ENCODE measurements at regions not wholly inside any gene's neighbourhood (a gene's known extent, or its start where the extent isn't known, plus 50 kb on each side); places are given as distances from the start of the nearest gene placed in this dataset.
"Not testable (repeated sequence)": the region's sequence is repeated elsewhere in the genome, so short reads cannot be mapped to it uniquely, and the experiment has no call there.

- not testable (repeated sequence) for H3K36me3 Mint-ChIP-seq, H3K4me3 Mint-ChIP-seq, DNase-seq, H3K9me3 Mint-ChIP-seq, H3K27ac Mint-ChIP-seq
- peaks cover 25 to 28% of the 10 kb centered on the region in 2 donors for H3K4me1 Mint-ChIP-seq
- H3K27me3 Mint-ChIP-seq (ENCODE audit: low read depth in 3 of 3), result peaks cover 27 to 31% (median 30%) of the 10 kb centered on the region in 3 donors
Observed at GRCh38 chr13:109702030-109702597, 84.3 kb downstream of the IRS2 start.

GRCh38 chr13:109700176-109700575, 86.2 kb downstream of the IRS2 start:
- Mint-ChIP-seq H3K9me3 (peaks cover 0 to 3% (median 0%) of the 10 kb centered on the region in 6 donors), H3K27ac (no peak overlapping the region), H3K27me3 (ENCODE audit: low read depth in 3 of 3) (peaks cover 23 to 29% (median 25%) of the 10 kb centered on the region in 3 donors), H3K4me1 (peaks cover 9 to 13% of the 10 kb centered on the region in 2 donors), H3K4me3 (no peak overlapping the region), H3K36me3 (peaks cover 0 to 3% (median 0%) of the 10 kb centered on the region in 3 donors)
- no peak for DNase-seq

- no peak for DNase-seq
- Mint-ChIP-seq H3K36me3 (peaks cover 0 to 2% (median 0%) of the 10 kb centered on the region in 3 donors), H3K4me3 (no peak overlapping the region), H3K27ac (no peak overlapping the region), H3K27me3 (ENCODE audit: low read depth in 3 of 3) (peaks cover 20 to 24% (median 20%) of the 10 kb centered on the region in 3 donors), H3K9me3 (peaks cover 0 to 3% (median 0%) of the 10 kb centered on the region in 6 donors), H3K4me1 (peaks cover 3 to 8% of the 10 kb centered on the region in 2 donors)
Observed at GRCh38 chr13:109699628-109700071, 86.7 kb downstream of the IRS2 start.

GRCh38 chr13:109698779-109699178, 87.6 kb downstream of the IRS2 start:
- no peak overlapping the region for H3K4me3 Mint-ChIP-seq
- H3K4me1 Mint-ChIP-seq, result peaks cover 0 to 6% of the 10 kb centered on the region in 2 donors
- H3K36me3 Mint-ChIP-seq, result no peaks in the 10 kb centered on the region
- peaks cover 0 to 2% (median 0%) of the 10 kb centered on the region in 6 donors for H3K9me3 Mint-ChIP-seq
- DNase-seq, result no peak
- no peak overlapping the region for H3K27ac Mint-ChIP-seq
- peaks cover 12 to 19% (median 12%) of the 10 kb centered on the region in 3 donors for H3K27me3 Mint-ChIP-seq (ENCODE audit: low read depth in 3 of 3)

GRCh38 chr13:109697936-109698335, 88.4 kb downstream of the IRS2 start:
- no peak for DNase-seq
- no peak overlapping the region for H3K4me3 Mint-ChIP-seq
- no peak overlapping the region for H3K27ac Mint-ChIP-seq
- H3K4me1 Mint-ChIP-seq, result peaks cover 0 to 6% of the 10 kb centered on the region in 2 donors
- H3K9me3 Mint-ChIP-seq, result no peaks in the 10 kb centered on the region
- peaks cover 6 to 13% (median 7%) of the 10 kb centered on the region in 3 donors for H3K27me3 Mint-ChIP-seq (ENCODE audit: low read depth in 3 of 3)
- H3K36me3 Mint-ChIP-seq, result no peaks in the 10 kb centered on the region

- Mint-ChIP-seq H3K4me3 (no peak overlapping the region), H3K27ac (no peak overlapping the region), H3K9me3 (no peaks in the 10 kb centered on the region), H3K4me1 (peaks cover 0 to 6% of the 10 kb centered on the region in 2 donors), H3K36me3 (no peaks in the 10 kb centered on the region), H3K27me3 (ENCODE audit: low read depth in 3 of 3) (peaks cover 4 to 7% (median 5%) of the 10 kb centered on the region in 3 donors)
- DNase-seq, result no peak
Observed at GRCh38 chr13:109695402-109696190, 90.8 kb downstream of the IRS2 start.

- Mint-ChIP-seq H3K36me3 (no peaks in the 10 kb centered on the region), H3K27ac (no peak overlapping the region), H3K9me3 (no peaks in the 10 kb centered on the region), H3K27me3 (ENCODE audit: low read depth in 3 of 3) (peaks cover 3 to 10% (median 5%) of the 10 kb centered on the region in 3 donors), H3K4me1 (no peaks in the 10 kb centered on the region), H3K4me3 (no peak overlapping the region)
- no peak for DNase-seq
Observed at GRCh38 chr13:109694972-109695371, 91.4 kb downstream of the IRS2 start.

- H3K4me1 Mint-ChIP-seq, result no peaks in the 10 kb centered on the region
- H3K36me3 Mint-ChIP-seq, result no peaks in the 10 kb centered on the region
- H3K27me3 Mint-ChIP-seq (ENCODE audit: low read depth in 3 of 3), result peaks cover 2 to 10% (median 5%) of the 10 kb centered on the region in 3 donors
- H3K27ac Mint-ChIP-seq, result no peak overlapping the region
- H3K9me3 Mint-ChIP-seq, result no peaks in the 10 kb centered on the region
- no peak overlapping the region for H3K4me3 Mint-ChIP-seq
- no peak for DNase-seq
Observed at GRCh38 chr13:109693213-109693612, 93.2 kb downstream of the IRS2 start.

GRCh38 chr13:109691689-109692088, 94.7 kb downstream of the IRS2 start:
- Mint-ChIP-seq H3K27me3 (ENCODE audit: low read depth in 3 of 3) (peaks cover 0 to 6% (median 2%) of the 10 kb centered on the region in 3 donors), H3K9me3 (no peaks in the 10 kb centered on the region), H3K27ac (no peak overlapping the region), H3K36me3 (no peaks in the 10 kb centered on the region), H3K4me1 (no peaks in the 10 kb centered on the region), H3K4me3 (no peak overlapping the region)
- DNase-seq, result no peak

GRCh38 chr13:109687559-109688448, 98.6 kb downstream of the IRS2 start:
- Mint-ChIP-seq H3K9me3 (no peaks in the 10 kb centered on the region), H3K4me3 (no peak overlapping the region), H3K4me1 (no peaks in the 10 kb centered on the region), H3K27me3 (ENCODE audit: low read depth in 3 of 3) (peaks cover 0 to 11% (median 10%) of the 10 kb centered on the region in 3 donors), H3K27ac (no peak overlapping the region), H3K36me3 (peaks cover 0 to 4% (median 0%) of the 10 kb centered on the region in 3 donors)
- DNase-seq, result no peak

- Mint-ChIP-seq H3K36me3 (peaks cover 0 to 4% (median 0%) of the 10 kb centered on the region in 3 donors), H3K4me1 (no peaks in the 10 kb centered on the region), H3K27ac (no peak overlapping the region), H3K27me3 (ENCODE audit: low read depth in 3 of 3) (peaks cover 0 to 14% (median 9%) of the 10 kb centered on the region in 3 donors), H3K4me3 (no peak overlapping the region), H3K9me3 (no peaks in the 10 kb centered on the region)
- no peak for DNase-seq
Observed at GRCh38 chr13:109685203-109685602, 101.2 kb downstream of the IRS2 start.

GRCh38 chr13:109684824-109685202, 101.6 kb downstream of the IRS2 start:
- Mint-ChIP-seq H3K9me3 (no peaks in the 10 kb centered on the region), H3K36me3 (peaks cover 0 to 4% (median 0%) of the 10 kb centered on the region in 3 donors), H3K4me1 (no peaks in the 10 kb centered on the region), H3K27me3 (ENCODE audit: low read depth in 3 of 3) (peaks cover 0 to 14% (median 9%) of the 10 kb centered on the region in 3 donors), H3K4me3 (no peak overlapping the region), H3K27ac (no peak overlapping the region)
- DNase-seq, result no peak

GRCh38 chr13:109684084-109684823, 102.1 kb downstream of the IRS2 start:
- Mint-ChIP-seq H3K27ac (no peak overlapping the region), H3K36me3 (peaks cover 0 to 4% (median 0%) of the 10 kb centered on the region in 3 donors), H3K4me3 (no peak overlapping the region), H3K9me3 (no peaks in the 10 kb centered on the region), H3K27me3 (ENCODE audit: low read depth in 3 of 3) (peaks cover 0 to 14% (median 9%) of the 10 kb centered on the region in 3 donors), H3K4me1 (no peaks in the 10 kb centered on the region)
- DNase-seq, result no peak

Data from immature natural killer cell (primary cell).